HG03520 (cell line): ENCODE measurements at regions not wholly inside any gene's neighbourhood (a gene's known extent, or its start where the extent isn't known, plus 50 kb on each side); places are given as distances from the start of the nearest gene placed in this dataset.

ENCODE experiments used
- ATAC-seq: cut with Tn5 transposase; IDR thresholded peaks from one replicate; pipeline ENCODE4 v1.9.1; 2021; ENCODE audit warnings: mild to moderate bottlenecking, moderate library complexity; ENCODE audit not compliant: unreplicated experiment

- ATAC-seq, result no peak
Measured at GRCh38 chr5:58208674-58209073, 251.2 kb downstream of the PLK2 start.

GRCh38 chr5:58207076-58207475 is 252.8 kb downstream of the PLK2 start:
- ATAC-seq, result no peak

GRCh38 chr5:58204966-58205365 is 254.9 kb downstream of the PLK2 start:
- no peak for ATAC-seq

GRCh38 chr5:58202941-58203444 is 256.9 kb downstream of the PLK2 start:
- no peak for ATAC-seq

GRCh38 chr5:58201922-58202648 is 257.8 kb downstream of the PLK2 start:
- no peak for ATAC-seq

GRCh38 chr5:58200451-58200850 is 259.4 kb downstream of the PLK2 start:
- ATAC-seq, result no peak

- no peak for ATAC-seq
Measured at GRCh38 chr5:58199087-58199486, 260.8 kb downstream of the PLK2 start.

- ATAC-seq, result no peak
Measured at GRCh38 chr5:58198330-58198729, 261.6 kb downstream of the PLK2 start.

- no peak for ATAC-seq
Measured at GRCh38 chr5:58197875-58198274, 262.0 kb downstream of the PLK2 start.

- no peak for ATAC-seq
Measured at GRCh38 chr5:58191443-58191842, 268.4 kb downstream of the PLK2 start.

- no peak for ATAC-seq
Measured at GRCh38 chr5:58188262-58188651, 271.6 kb downstream of the PLK2 start.

- ATAC-seq, result no peak
Measured at GRCh38 chr5:58187432-58188261, 272.2 kb downstream of the PLK2 start.

- no peak for ATAC-seq
Measured at GRCh38 chr5:58185801-58186200, 274.1 kb downstream of the PLK2 start.

- no peak for ATAC-seq
Measured at GRCh38 chr5:58185397-58185796, 274.5 kb downstream of the PLK2 start.

GRCh38 chr5:58184910-58185309 is 275.0 kb downstream of the PLK2 start:
- no peak for ATAC-seq

GRCh38 chr5:58183786-58184085 is 276.1 kb downstream of the PLK2 start:
- no peak for ATAC-seq

GRCh38 chr5:58183078-58183785 is 276.7 kb downstream of the PLK2 start:
- ATAC-seq, result no peak

- no peak for ATAC-seq
Measured at GRCh38 chr5:58182287-58182841, 277.5 kb downstream of the PLK2 start.

GRCh38 chr5:58181578-58182286 is 278.2 kb downstream of the PLK2 start:
- no peak for ATAC-seq

- ATAC-seq, result no peak
Measured at GRCh38 chr5:58172946-58173345, 286.9 kb downstream of the PLK2 start.

- no peak for ATAC-seq
Measured at GRCh38 chr5:58165152-58165551, 294.7 kb downstream of the PLK2 start.
